ENCODE measurements at regions not wholly inside any gene's neighbourhood (a gene's known extent, or its start where the extent isn't known, plus 50 kb on each side); places are given as distances from the start of the nearest gene placed in this dataset.

DNA sequence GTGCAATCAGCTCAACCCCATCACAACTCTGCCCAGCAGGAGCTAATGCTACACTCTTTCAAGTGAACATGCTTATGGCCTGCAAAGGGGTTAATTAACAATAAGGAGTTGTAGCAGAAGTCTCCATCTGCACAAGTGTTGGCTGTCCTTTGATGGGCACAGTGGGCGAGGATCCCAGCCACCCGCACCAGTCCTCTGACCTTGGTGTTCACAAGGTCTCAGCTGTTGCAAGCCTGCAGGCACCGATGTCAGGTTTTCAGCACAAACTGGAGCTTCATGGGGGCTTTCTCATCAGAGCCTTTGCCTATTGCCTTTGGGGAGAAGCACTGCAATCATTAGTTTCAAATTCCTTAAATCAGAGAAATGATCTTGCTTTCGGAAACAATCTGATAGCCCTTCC is 60.9 kb upstream of the TMEM178A start:
- TF ChIP-seq, protein P1, sequence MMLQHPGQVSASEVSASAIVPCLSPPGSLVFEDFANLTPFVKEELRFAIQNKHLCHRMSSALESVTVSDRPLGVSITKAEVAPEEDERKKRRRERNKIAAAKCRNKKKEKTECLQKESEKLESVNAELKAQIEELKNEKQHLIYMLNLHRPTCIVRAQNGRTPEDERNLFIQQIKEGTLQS (IDR thresholded peaks at IDR 0.05): no peak
- TF ChIP-seq, protein P2, sequence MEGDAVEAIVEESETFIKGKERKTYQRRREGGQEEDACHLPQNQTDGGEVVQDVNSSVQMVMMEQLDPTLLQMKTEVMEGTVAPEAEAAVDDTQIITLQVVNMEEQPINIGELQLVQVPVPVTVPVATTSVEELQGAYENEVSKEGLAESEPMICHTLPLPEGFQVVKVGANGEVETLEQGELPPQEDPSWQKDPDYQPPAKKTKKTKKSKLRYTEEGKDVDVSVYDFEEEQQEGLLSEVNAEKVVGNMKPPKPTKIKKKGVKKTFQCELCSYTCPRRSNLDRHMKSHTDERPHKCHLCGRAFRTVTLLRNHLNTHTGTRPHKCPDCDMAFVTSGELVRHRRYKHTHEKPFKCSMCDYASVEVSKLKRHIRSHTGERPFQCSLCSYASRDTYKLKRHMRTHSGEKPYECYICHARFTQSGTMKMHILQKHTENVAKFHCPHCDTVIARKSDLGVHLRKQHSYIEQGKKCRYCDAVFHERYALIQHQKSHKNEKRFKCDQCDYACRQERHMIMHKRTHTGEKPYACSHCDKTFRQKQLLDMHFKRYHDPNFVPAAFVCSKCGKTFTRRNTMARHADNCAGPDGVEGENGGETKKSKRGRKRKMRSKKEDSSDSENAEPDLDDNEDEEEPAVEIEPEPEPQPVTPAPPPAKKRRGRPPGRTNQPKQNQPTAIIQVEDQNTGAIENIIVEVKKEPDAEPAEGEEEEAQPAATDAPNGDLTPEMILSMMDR (IDR thresholded peaks at IDR 0.05; ENCODE audit: low read depth, low read length, missing input control): no peak
- TF ChIP-seq EGR1 (IDR thresholded peaks at IDR 0.05; ENCODE audit: low read depth in 2 of 2) (no peak), RAD21 (IDR thresholded peaks at IDR 0.05) (no peak), SP1 (IDR thresholded peaks at IDR 0.05) (no peak), RXRA (IDR thresholded peaks at IDR 0.05) (no peak), YY1 (IDR thresholded peaks at IDR 0.05) (no peak), TAF1 (conservative IDR thresholded peaks at IDR 0.05) (no peak)
- TF ChIP-seq, protein P3, sequence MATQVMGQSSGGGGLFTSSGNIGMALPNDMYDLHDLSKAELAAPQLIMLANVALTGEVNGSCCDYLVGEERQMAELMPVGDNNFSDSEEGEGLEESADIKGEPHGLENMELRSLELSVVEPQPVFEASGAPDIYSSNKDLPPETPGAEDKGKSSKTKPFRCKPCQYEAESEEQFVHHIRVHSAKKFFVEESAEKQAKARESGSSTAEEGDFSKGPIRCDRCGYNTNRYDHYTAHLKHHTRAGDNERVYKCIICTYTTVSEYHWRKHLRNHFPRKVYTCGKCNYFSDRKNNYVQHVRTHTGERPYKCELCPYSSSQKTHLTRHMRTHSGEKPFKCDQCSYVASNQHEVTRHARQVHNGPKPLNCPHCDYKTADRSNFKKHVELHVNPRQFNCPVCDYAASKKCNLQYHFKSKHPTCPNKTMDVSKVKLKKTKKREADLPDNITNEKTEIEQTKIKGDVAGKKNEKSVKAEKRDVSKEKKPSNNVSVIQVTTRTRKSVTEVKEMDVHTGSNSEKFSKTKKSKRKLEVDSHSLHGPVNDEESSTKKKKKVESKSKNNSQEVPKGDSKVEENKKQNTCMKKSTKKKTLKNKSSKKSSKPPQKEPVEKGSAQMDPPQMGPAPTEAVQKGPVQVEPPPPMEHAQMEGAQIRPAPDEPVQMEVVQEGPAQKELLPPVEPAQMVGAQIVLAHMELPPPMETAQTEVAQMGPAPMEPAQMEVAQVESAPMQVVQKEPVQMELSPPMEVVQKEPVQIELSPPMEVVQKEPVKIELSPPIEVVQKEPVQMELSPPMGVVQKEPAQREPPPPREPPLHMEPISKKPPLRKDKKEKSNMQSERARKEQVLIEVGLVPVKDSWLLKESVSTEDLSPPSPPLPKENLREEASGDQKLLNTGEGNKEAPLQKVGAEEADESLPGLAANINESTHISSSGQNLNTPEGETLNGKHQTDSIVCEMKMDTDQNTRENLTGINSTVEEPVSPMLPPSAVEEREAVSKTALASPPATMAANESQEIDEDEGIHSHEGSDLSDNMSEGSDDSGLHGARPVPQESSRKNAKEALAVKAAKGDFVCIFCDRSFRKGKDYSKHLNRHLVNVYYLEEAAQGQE (IDR thresholded peaks at IDR 0.05): no peak
